ENCODE measurements at regions not wholly inside any gene's neighbourhood (a gene's known extent, or its start where the extent isn't known, plus 50 kb on each side); places are given as distances from the start of the nearest gene placed in this dataset.
"Not testable (repeated sequence)": the region's sequence is repeated elsewhere in the genome, so short reads cannot be mapped to it uniquely, and the experiment has no call there.

GRCh38 chr6:26273673-26274588 lies 91.1 kb upstream of the BTN3A2 start:
- TF ChIP-seq, protein P1, sequence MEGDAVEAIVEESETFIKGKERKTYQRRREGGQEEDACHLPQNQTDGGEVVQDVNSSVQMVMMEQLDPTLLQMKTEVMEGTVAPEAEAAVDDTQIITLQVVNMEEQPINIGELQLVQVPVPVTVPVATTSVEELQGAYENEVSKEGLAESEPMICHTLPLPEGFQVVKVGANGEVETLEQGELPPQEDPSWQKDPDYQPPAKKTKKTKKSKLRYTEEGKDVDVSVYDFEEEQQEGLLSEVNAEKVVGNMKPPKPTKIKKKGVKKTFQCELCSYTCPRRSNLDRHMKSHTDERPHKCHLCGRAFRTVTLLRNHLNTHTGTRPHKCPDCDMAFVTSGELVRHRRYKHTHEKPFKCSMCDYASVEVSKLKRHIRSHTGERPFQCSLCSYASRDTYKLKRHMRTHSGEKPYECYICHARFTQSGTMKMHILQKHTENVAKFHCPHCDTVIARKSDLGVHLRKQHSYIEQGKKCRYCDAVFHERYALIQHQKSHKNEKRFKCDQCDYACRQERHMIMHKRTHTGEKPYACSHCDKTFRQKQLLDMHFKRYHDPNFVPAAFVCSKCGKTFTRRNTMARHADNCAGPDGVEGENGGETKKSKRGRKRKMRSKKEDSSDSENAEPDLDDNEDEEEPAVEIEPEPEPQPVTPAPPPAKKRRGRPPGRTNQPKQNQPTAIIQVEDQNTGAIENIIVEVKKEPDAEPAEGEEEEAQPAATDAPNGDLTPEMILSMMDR (IDR thresholded peaks at IDR 0.05; ENCODE audit: insufficient read depth, low read depth, low read length, missing control alignments), result no peak
- DNase-seq (ENCODE audit: low read depth), result peak; percentile 87
- H3K4me3 ChIP-seq (ENCODE audit: low read depth, low read length), result peak overlapping the region; percentile 93

DNA sequence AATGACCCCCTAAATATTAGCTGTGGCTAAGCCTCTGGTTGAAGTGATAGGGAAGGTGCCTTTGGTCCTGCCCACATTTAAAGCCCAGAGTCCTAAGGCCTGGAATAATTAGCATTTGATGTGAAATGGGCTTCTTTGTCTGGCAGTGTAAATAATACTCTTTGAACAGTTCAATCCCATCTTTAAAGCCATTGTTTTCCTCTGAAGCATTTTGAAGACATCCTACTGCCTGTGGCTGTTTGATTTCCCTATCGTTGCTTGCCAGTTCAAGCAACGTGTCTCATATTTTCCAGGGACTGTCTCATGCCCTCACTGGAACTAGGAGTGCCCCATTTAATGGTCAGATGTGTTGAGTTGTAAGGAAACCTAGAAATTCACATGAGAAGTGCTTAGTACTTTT lies 89.3 kb upstream of the BTN3A2 start:
- TF ChIP-seq, protein P1 (IDR thresholded peaks at IDR 0.05; ENCODE audit: insufficient read depth, low read depth, low read length, missing control alignments), result no peak
- no peak for DNase-seq (ENCODE audit: low read depth)
- no peak overlapping the region for H3K4me3 ChIP-seq (ENCODE audit: low read depth, low read length)

DNA sequence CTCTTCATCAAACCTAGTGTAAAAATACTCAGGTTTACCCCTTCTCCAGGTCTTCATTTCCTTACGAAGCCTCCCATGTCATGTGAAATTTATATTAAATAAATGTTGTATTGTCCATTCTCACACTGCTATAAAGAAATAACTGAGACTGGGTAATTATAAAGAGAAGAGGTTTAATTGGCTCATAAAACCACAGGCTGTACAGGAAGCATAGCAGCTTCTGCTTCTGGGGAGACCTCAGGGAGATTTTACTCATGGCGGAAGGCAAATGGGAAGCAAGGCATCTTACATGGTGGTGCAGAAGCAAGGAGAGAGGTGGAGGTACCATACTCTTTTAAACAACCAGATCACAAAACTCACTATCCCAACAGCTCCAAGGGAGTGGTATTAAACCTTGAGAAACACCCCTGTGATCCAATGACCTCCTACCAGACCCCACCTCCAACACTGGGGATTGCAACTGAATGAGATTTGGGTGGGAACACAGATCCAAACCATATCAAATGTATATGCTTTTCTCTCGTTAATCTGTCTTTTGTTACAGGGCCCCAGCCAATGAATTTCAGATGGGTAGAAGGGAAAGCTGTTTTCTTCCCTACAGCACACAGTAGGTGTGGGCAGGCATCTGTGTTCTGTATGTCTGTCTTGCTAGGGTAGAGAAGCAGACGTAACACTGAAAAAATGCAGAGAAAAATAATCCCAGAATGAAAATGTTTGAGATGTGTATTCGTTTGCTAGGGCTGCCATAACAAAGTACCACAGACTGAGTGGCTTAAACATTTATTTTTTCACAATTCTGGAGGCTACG lies 88.0 kb upstream of the BTN3A2 start:
- no peak overlapping the region for H3K4me3 ChIP-seq (ENCODE audit: low read depth, low read length)
- no peak for DNase-seq (ENCODE audit: low read depth)
- TF ChIP-seq, protein P1 (IDR thresholded peaks at IDR 0.05; ENCODE audit: insufficient read depth, low read depth, low read length, missing control alignments), result no peak

- TF ChIP-seq, protein P1 (IDR thresholded peaks at IDR 0.05; ENCODE audit: insufficient read depth, low read depth, low read length, missing control alignments), result no peak
- H3K4me3 ChIP-seq (ENCODE audit: low read depth, low read length), result no peak overlapping the region
- no peak for DNase-seq (ENCODE audit: low read depth)
Observed at GRCh38 chr6:26278536-26278935, 86.5 kb upstream of the BTN3A2 start.

- not testable (repeated sequence) for H3K4me3 ChIP-seq (ENCODE audit: low read depth, low read length); DNase-seq (ENCODE audit: low read depth)
Observed at GRCh38 chr6:26279371-26279770, 85.6 kb upstream of the BTN3A2 start.

GRCh38 chr6:26280407-26280806 lies 84.6 kb upstream of the BTN3A2 start:
- H3K4me3 ChIP-seq (ENCODE audit: low read depth, low read length), result no peak overlapping the region
- no peak for DNase-seq (ENCODE audit: low read depth)
- TF ChIP-seq, protein P1 (IDR thresholded peaks at IDR 0.05; ENCODE audit: insufficient read depth, low read depth, low read length, missing control alignments), result no peak

DNA sequence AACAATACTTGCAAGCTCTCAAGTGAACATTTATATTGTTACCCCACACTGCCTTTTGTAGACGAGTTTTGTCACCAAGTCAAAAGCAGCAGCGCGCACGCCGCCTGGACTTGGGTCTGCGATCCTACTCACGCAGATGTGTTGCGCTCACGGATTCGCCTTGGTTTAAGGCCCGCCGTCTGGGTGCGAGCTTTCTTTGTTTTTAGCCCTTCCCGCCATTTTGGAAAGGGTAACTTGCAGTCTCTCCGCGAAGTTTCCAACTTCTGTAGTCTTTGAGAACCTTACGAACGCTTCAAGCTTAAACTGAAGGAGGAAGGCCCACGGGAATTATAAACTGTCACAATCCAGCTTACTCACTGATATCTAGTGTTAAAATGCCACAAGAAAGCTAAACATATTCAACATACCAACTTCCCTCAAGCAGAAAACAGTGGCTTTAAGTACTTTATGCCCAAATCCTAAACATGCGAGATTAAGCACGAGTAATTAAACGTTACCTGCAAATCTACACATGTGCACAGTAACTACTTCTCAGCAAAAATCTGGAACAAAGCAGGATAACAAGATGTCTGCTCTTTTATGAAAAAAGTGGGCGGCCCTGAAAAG lies 80.4 kb upstream of the BTN3A2 start:
- peak overlapping the region; percentile 83 for H3K4me3 ChIP-seq (ENCODE audit: low read depth, low read length)
- TF ChIP-seq, protein P1 (IDR thresholded peaks at IDR 0.05; ENCODE audit: insufficient read depth, low read depth, low read length, missing control alignments), result no peak
- DNase-seq (ENCODE audit: low read depth), result peak; percentile 87

Data from GM12865 (cell line).